K562 (cell line): ENCODE measurements at regions not wholly inside any gene's neighbourhood (a gene's known extent, or its start where the extent isn't known, plus 50 kb on each side); places are given as distances from the start of the nearest gene placed in this dataset.

ENCODE experiments used
- ATF2 ChIP-seq: sonication (generic); formaldehyde crosslinking; IDR thresholded peaks from 2 replicates; pipeline ENCODE4 v1.8.1; 2022; ENCODE audit warnings: missing genetic modification reagents
- DDX20 ChIP-seq: fragments of 450-650 bp; IDR thresholded peaks from 2 replicates; pipeline ENCODE4 v1.6.1; 2016; ENCODE audit warnings: missing genetic modification characterization, low read depth, mild to moderate bottlenecking, missing compliant biosample characterization, moderate library complexity
- ESRRA ChIP-seq: fragments of 450-650 bp; IDR thresholded peaks from 2 replicates; pipeline ENCODE4 v1.6.1; 2014; ENCODE audit warnings: low read depth, mild to moderate bottlenecking, moderate library complexity, borderline replicate concordance
- NRF1 ChIP-seq, 2 experiments: fragments of 450-650 bp; IDR thresholded peaks in 1 of 2; conservative IDR thresholded peaks in 1 of 2; 2 replicates each; pipeline ENCODE4 v1.6.1; 2014; ENCODE audit warnings: mild to moderate bottlenecking in 2 of 2

- no peak for TF ChIP-seq NRF1 (conservative IDR thresholded peaks at IDR 0.05 in 1 of 2, IDR thresholded peaks at IDR 0.05 in 1 of 2)
- no peak for TF ChIP-seq DDX20
- TF ChIP-seq ESRRA = no peak
- TF ChIP-seq ATF2 (CRISPR knock-in tag) = no peak
These were observed 211.0 kb downstream of the OSTF1 start for GRCh38 chr9:75299324-75299723.
